NCI-H345 treated with DMSO at 0.1 percent for 48 hours (cell line): ENCODE measurements at regions not wholly inside any gene's neighbourhood (a gene's known extent, or its start where the extent isn't known, plus 50 kb on each side); places are given as distances from the start of the nearest gene placed in this dataset.

Experiments used
- DNase-seq: peaks from one replicate; lab custom pipeline; 2025; ENCODE audit not compliant: unreplicated experiment; lab: John Stamatoyannopoulos, UW

- no peak for DNase-seq
These were observed 75.4 kb upstream of the ROBO1 start for GRCh38 chr3:79843180-79843579.

- no peak for DNase-seq
These were observed 67.9 kb upstream of the ROBO1 start for GRCh38 chr3:79835701-79836100.

GRCh38 chr3:79824166-79824565 lies 56.4 kb upstream of the ROBO1 start:
- no peak for DNase-seq

GRCh38 chr3:79822076-79822475 lies 54.3 kb upstream of the ROBO1 start:
- no peak for DNase-seq

- no peak for DNase-seq
These were observed 52.3 kb upstream of the ROBO1 start for GRCh38 chr3:79820089-79820488.

GRCh38 chr3:79818015-79818414 lies 50.2 kb upstream of the ROBO1 start:
- no peak for DNase-seq
